Activated CD4-positive, alpha-beta T cell treated with anti-CD3 and anti-CD28 coated beads, Interleukin-2, amount 10 ng/mL, durations not matched to agents 7 days and 5 days (primary cell): ENCODE measurements at regions not wholly inside any gene's neighbourhood (a gene's known extent, or its start where the extent isn't known, plus 50 kb on each side); places are given as distances from the start of the nearest gene placed in this dataset.
A peak's percentile ranks its signal among the peaks of the same experiment; 100 is the strongest.

Source experiments
- CTCF ChIA-PET: fragments of 350-600 bp; sonication (Branson Sonifier 250); formaldehyde crosslinking; loops from one replicate; lab custom pipeline; 2021; ENCODE audit warnings: antibody characterized with exemption; lab: Charles Lee
- POLR2A ChIA-PET: fragments of 350-600 bp; sonication (Branson Sonifier 250); formaldehyde crosslinking; loops from one replicate; lab custom pipeline; 2021; ENCODE audit warnings: antibody characterized with exemption; lab: Charles Lee
- DNase-seq: peaks from one replicate; pipeline ENCODE4 v3.0.0-alpha.2; 2020
- H3K27ac Mint-ChIP-seq: one replicate; pipeline ENCODE4 v1.8.0; 2021; ENCODE audit warnings: mild to moderate bottlenecking, moderate library complexity, mixed read lengths
- H3K27me3 Mint-ChIP-seq: one replicate; pipeline ENCODE4 v1.8.0; 2021; ENCODE audit warnings: mixed read lengths
- H3K36me3 Mint-ChIP-seq: one replicate; pipeline ENCODE4 v1.8.0; 2021; ENCODE audit warnings: low read depth, mixed read lengths
- H3K4me1 Mint-ChIP-seq: one replicate; pipeline ENCODE4 v1.8.0; 2021; ENCODE audit warnings: mixed read lengths
- H3K4me3 Mint-ChIP-seq: one replicate; pipeline ENCODE4 v1.8.0; 2021; ENCODE audit warnings: mild to moderate bottlenecking, moderate library complexity, mixed read lengths
- H3K9me3 Mint-ChIP-seq: one replicate; pipeline ENCODE4 v1.8.0; 2021; ENCODE audit warnings: mixed read lengths

DNA sequence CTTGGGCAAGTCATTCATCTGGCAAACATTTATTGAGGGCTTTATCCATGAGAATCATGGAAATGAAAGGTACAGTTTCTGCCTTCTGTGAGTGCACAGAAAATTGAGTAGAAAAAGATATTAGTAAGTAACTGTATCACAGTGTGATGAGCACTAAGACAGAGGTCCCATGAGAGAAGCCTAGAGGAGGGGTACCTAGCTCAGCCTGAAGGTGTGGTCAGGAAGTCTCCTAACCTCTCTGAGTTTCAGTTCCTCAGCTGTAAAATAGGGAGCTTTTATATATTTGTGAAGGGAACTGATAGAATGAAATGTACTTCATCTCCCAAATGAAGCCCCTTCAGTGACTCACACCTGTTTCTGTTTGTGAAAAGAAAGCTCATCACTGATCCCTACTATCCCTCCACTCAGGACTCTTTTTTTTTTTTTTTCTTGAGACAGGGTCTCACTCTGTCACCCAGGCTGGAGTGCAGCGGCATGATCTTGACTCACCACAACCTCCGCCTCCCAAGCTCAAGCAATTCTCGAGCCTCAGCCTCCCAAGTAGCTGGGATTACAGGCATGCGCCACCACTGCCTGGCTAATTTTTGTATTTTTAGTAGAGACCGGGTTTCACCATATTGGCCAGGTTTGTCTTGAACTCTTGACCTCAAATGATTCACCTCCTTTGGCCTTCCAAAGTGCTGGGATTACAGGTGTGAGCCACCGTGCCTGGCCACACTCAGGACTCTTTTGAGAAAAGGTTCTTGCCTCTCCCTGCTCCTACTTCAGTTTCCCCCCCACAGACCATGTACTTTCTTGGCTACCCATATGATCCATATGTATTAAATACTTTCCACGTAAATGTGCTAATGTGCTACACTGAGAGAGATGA lies 93.7 kb upstream of the FUT8 start:
- ChIA-PET CTCF (interaction anchor here (0.6 to 3.8 kb wide), 7 partner anchors 11 to 41 kb away, joined by 3 to 13 read pairs (median 5); no protein-coding TSS in a partner anchor), POLR2A (interaction anchor here (0.6 kb wide), 1 partner anchor 506 kb away, joined by 4 read pairs; no protein-coding TSS in a partner anchor)
- peaks cover 11% of the 10 kb centered on the region for H3K36me3 Mint-ChIP-seq
- peak overlapping the region; percentile 7 for H3K4me3 Mint-ChIP-seq
- peaks cover 78% of the 10 kb centered on the region for H3K4me1 Mint-ChIP-seq
- DNase-seq, result no peak
- no peaks in the 10 kb centered on the region for H3K27me3 Mint-ChIP-seq
- H3K27ac Mint-ChIP-seq, result peak overlapping the region; percentile 59
- H3K9me3 Mint-ChIP-seq, result peaks cover 15% of the 10 kb centered on the region

DNA sequence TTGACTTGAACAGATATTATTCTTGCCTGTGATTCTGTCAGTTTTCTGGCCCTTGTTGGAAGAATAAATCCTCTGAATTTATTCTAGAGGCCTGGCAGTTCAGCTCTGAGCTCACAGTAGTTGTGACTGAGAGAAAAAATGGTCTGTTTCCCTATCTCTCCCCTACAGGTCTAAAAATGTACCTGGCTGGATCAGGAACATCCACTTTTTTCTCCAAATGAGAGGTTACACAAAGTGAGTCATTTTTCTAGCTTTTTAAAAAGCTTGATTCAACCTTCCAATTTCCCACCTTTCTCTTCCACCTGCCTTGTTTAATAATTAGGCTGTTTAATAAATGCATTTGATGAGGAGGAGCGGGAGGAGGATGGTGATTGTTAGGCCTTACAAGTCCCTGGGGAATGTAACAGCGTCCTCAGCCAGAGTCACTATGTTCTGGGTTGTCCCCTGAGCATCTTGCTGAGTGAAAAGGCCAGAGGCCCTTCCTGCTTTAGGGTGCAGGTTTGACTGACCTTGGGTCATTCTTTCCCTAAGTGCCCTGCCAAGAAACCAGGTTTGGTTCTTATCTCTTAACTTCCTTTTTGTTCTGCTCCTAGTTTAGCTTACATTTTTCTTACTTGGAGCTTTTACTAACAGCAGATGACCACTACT lies 91.7 kb upstream of the FUT8 start:
- Mint-ChIP-seq H3K36me3 (peaks cover 11% of the 10 kb centered on the region), H3K27me3 (no peaks in the 10 kb centered on the region), H3K27ac (peak overlapping the region; percentile 86), H3K4me3 (no peak overlapping the region), H3K4me1 (peaks cover 65% of the 10 kb centered on the region), H3K9me3 (peaks cover 12% of the 10 kb centered on the region)
- no peak for DNase-seq
- POLR2A ChIA-PET, result no interaction called here
- CTCF ChIA-PET, result interaction anchor here (0.5 to 3.8 kb wide), 15 partner anchors 9 to 61 kb away, joined by 3 to 14 read pairs (median 4); no protein-coding TSS in a partner anchor

DNA sequence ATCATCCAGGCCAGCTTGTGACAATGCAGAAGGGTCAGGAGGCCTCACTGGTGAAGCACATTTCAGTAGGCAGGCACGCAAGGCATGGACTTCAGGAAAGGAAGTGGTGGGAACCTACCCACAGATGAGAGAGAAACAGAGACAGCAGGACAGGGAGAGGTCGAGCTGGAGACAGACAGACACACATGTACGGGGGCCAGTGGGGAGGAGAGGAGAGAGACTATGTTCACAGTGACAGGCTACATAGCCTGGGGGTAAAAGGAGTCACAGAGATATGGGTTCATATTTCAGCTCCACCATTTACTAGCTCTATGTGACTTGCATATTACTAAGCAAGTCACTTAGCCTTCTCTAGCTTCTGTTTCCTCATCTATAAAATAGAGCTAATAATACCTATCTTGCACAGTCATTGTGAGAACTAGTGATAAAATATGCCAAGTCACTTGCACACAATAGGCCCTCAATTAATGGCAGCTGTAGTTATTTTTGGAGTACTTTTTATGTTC lies 91.1 kb upstream of the FUT8 start:
- Mint-ChIP-seq H3K4me3 (no peak overlapping the region), H3K27me3 (no peaks in the 10 kb centered on the region), H3K36me3 (peaks cover 7% of the 10 kb centered on the region), H3K9me3 (peaks cover 7% of the 10 kb centered on the region), H3K27ac (peak overlapping the region; percentile 86), H3K4me1 (peaks cover 64% of the 10 kb centered on the region)
- POLR2A ChIA-PET, result interaction anchor here (1.2 kb wide), 1 partner anchor 9 kb away, joined by 3 read pairs; no protein-coding TSS in a partner anchor
- DNase-seq, result no peak
- CTCF ChIA-PET, result interaction anchor here (0.5 to 3.8 kb wide), 15 partner anchors 8 to 110 kb away, joined by 3 to 14 read pairs (median 4); no protein-coding TSS in a partner anchor

DNA sequence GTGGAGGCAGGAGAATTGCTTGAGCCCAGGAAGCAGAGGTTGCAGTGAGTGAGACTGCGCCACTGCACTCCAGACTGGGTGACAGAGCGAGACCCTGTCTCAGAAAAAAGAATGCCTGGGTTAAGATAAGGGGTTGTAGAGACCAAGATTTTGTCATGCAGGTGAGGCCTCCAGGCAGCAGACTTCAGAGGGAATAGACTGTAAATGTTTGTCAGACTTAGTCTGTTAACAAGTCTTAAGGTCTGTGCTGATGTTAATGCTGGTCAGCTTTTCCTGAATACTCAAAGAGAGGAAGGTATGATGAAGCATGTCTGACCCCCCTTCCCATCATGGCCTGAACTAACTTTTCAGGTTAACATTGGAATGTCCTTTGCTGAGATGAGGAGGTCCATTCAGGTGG lies 83.0 kb upstream of the FUT8 start:
- H3K9me3 Mint-ChIP-seq, result no peaks in the 10 kb centered on the region
- ChIA-PET CTCF (interaction anchor here (0.6 to 2.5 kb wide), 4 partner anchors 10 to 44 kb away, joined by 3 to 13 read pairs (median 3); no protein-coding TSS in a partner anchor), POLR2A (interaction anchor here (0.6 kb wide), 1 partner anchor 53 kb away, joined by 3 read pairs; no protein-coding TSS in a partner anchor)
- peaks cover 5% of the 10 kb centered on the region for H3K36me3 Mint-ChIP-seq
- H3K4me3 Mint-ChIP-seq, result no peak overlapping the region
- no peak overlapping the region for H3K27ac Mint-ChIP-seq
- no peaks in the 10 kb centered on the region for H3K27me3 Mint-ChIP-seq
- DNase-seq, result no peak
- H3K4me1 Mint-ChIP-seq, result peaks cover 27% of the 10 kb centered on the region

DNA sequence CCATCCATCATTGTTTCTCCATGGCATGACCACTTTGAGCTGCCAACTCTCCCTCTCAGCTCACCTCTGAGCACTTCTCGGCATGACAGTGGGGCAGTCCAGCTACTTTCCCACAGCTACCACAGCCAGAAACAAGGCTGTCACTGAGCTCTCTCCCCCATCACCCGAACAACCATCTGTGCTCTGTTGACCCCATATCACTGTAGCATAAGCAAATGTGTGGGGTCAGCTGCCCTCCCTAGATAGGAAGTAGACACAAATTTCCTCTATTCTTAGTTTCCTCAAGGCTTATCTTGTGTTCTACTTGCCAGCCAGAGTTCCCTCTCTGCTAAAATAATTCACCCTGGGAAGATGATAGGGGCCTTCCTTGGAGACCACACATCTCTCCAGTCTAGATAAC lies 82.6 kb upstream of the FUT8 start:
- Mint-ChIP-seq H3K4me1 (peaks cover 32% of the 10 kb centered on the region), H3K27me3 (no peaks in the 10 kb centered on the region), H3K27ac (no peak overlapping the region), H3K36me3 (peaks cover 5% of the 10 kb centered on the region), H3K4me3 (no peak overlapping the region), H3K9me3 (no peaks in the 10 kb centered on the region)
- CTCF ChIA-PET, result interaction anchor here (0.6 to 2.5 kb wide), 4 partner anchors 11 to 45 kb away, joined by 3 to 13 read pairs (median 3); no protein-coding TSS in a partner anchor
- POLR2A ChIA-PET, result interaction anchor here (0.9 kb wide), 1 partner anchor 8 kb away, joined by 3 read pairs; no protein-coding TSS in a partner anchor
- no peak for DNase-seq

DNA sequence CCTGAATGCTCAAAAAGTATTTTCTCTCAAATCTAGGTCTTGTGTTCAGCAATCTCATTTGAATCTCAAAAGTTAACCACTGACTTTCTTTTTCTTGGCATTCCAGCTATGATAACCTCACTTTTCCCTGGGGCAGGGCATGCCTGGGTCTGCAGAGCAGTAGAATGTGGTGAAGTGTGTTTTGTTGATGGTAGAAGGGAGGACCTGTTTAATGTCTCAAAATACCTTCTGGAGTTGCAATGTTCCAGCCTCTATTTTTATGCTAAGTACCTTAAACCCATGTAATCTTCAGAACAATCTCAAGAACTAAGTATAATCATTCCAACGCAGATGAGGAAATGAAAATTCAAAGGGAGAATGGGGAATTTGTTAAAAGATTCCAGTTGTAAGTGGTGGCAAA lies 82.1 kb upstream of the FUT8 start:
- no peaks in the 10 kb centered on the region for H3K9me3 Mint-ChIP-seq

DNA sequence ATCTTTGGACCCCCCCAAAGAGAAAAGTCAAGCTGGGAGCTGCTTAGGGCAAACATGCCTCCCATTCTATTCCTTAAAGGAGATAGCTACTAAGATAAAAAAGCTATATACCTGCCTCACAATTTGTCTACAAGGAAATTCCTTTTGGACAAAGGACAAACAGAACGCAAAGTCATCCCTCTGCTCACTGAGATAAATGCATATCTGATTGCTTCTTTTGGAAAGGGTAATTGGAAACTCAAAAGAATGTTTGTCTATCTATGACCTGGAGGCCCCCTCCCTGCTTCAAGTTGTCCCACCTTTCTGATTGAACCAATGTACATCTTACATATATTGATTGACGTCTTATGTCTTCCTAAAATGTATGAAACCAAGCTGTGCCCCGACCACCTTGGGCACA lies 80.9 kb upstream of the FUT8 start:
- peaks cover 5% of the 10 kb centered on the region for H3K36me3 Mint-ChIP-seq
- H3K4me1 Mint-ChIP-seq, result peaks cover 48% of the 10 kb centered on the region
- H3K27me3 Mint-ChIP-seq, result no peaks in the 10 kb centered on the region
- no peak for DNase-seq
- H3K27ac Mint-ChIP-seq, result no peak overlapping the region
- no peaks in the 10 kb centered on the region for H3K9me3 Mint-ChIP-seq
- CTCF ChIA-PET, result interaction anchor here (0.5 to 2.9 kb wide), 2 partner anchors 11 to 36 kb away, joined by 5 to 11 read pairs; no protein-coding TSS in a partner anchor
- POLR2A ChIA-PET, result no interaction called here
- no peak overlapping the region for H3K4me3 Mint-ChIP-seq

More for the DNA sequence above, 82.1 kb upstream of the FUT8 start:
- Mint-ChIP-seq H3K27me3 (no peaks in the 10 kb centered on the region), H3K4me1 (peaks cover 37% of the 10 kb centered on the region), H3K4me3 (no peak overlapping the region), H3K27ac (no peak overlapping the region), H3K36me3 (peaks cover 5% of the 10 kb centered on the region)
- ChIA-PET POLR2A (interaction anchor here (0.9 kb wide), 1 partner anchor 8 kb away, joined by 3 read pairs; no protein-coding TSS in a partner anchor), CTCF (interaction anchor here (0.6 to 2.5 kb wide), 2 partner anchors 11 to 45 kb away, joined by 3 to 13 read pairs; no protein-coding TSS in a partner anchor)
- no peak for DNase-seq

DNA sequence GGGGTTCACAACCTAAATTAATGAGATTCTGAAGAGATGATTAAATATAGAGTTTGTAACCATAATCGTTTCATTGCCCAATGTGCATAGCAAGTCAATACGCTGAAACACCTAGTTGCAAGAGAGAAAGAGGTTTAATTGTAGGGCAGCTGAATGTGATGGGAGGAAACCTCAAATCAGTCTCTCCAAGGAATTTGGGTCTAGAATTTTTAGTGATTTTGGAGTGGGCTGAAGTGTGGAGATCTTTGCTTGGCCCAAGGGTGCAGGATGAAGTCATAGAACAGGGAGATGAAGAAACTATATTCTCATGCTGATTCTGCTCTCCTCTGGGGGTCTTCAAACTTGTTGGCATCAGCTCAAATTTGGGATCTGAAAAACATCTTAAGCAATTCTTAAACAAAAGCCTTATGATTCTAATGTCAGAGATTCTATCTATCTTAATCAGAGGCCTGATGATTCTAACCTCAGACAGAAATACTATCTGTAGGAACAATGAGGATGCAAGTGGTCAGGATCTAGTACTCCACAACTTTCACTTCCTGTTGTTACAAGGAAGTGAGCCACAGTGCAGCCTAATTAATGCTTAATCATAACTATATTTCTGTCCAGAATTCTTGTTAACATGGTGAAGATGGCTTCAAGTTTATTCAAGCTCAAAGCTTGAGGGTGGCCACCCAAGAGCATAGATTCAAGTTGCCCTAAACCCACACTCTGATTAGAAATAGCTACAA lies 80.2 kb upstream of the FUT8 start:
- CTCF ChIA-PET, result interaction anchor here (0.5 to 2.9 kb wide), 7 partner anchors 12 to 109 kb away, joined by 3 to 11 read pairs (median 3); no protein-coding TSS in a partner anchor

DNA sequence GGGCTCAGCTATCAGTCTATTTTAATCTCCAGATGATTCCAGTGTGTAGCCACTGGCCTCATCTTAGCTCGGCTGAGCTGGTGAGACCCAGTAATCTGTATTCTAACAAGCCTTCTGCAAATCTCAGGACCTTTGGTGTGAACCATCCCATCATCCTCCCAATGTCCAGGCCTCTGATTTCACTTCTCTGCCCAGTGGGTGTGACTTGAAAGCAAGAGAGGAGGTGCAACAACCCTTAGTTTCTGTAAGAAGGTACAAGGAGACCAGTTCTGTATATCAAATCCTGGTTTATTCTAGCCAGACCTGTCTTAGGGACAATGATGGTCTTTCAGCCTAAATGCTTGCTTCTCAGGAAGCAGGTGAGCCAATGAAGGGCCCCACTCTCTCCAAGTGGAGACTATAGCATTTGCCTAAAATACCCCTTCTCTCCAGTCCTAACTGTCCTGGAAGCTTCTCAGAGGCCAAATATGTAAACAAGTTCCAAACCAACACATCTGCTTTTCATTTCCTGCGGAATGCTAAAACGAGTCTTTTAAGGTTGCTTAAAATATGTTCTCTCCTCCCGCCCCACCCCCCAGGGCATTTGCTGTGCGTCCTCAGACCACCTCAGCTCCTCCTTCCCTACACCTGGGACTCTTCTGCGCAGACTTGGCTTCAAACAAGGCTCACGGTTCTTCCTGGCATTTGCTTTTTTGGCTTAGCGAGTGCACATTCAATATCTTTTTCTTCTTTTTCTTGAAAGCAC lies 78.4 kb upstream of the FUT8 start:
- POLR2A ChIA-PET, result no interaction called here
- peaks cover 65% of the 10 kb centered on the region for H3K4me1 Mint-ChIP-seq
- no peak for DNase-seq
- H3K27ac Mint-ChIP-seq, result peak overlapping the region; percentile 76
- CTCF ChIA-PET, result interaction anchor here (1.3 to 3.7 kb wide), 5 partner anchors 9 to 27 kb away, joined by 3 to 12 read pairs (median 5); no protein-coding TSS in a partner anchor
- H3K9me3 Mint-ChIP-seq, result no peaks in the 10 kb centered on the region
- no peaks in the 10 kb centered on the region for H3K27me3 Mint-ChIP-seq
- peaks cover 8% of the 10 kb centered on the region for H3K36me3 Mint-ChIP-seq
- no peak overlapping the region for H3K4me3 Mint-ChIP-seq

More for the DNA sequence above, 80.2 kb upstream of the FUT8 start:
- no peak for DNase-seq
- peaks cover 53% of the 10 kb centered on the region for H3K4me1 Mint-ChIP-seq
- H3K27ac Mint-ChIP-seq, result no peak overlapping the region
- H3K9me3 Mint-ChIP-seq, result no peaks in the 10 kb centered on the region
- H3K36me3 Mint-ChIP-seq, result peaks cover 5% of the 10 kb centered on the region
- POLR2A ChIA-PET, result no interaction called here
- no peak overlapping the region for H3K4me3 Mint-ChIP-seq
- H3K27me3 Mint-ChIP-seq, result no peaks in the 10 kb centered on the region

DNA sequence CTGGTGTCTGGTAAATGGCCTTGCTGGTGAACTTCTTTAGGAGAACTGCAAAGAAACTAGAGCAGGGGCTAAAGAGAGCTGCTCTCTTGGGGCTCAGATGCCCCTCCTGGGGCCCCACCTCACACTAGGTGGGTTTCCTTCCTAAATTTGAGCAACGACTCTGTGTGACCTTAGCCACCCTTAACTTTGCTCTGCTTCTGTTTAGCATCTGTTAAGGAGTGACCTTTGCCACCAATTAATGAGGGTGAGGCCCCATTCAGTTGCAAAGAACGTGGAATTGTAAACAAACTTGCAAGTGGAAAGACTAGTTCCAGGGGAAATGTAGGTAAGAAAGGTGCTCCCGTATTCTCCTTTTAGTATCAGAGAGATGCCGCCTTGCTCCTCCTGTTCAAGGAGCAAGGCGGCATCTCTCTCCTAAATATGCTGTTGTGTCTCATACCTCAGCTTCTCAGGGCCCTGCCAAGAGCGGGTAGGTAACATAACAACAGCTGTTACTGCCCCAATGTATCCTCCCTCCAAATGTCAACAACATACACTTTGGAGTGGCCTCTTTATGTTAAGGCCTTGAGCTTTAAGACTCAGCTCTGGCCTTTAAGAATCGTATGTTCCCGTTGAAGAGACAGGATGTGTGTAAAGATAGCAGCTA lies 77.6 kb upstream of the FUT8 start:
- no peaks in the 10 kb centered on the region for H3K9me3 Mint-ChIP-seq
- no peak overlapping the region for H3K4me3 Mint-ChIP-seq
- H3K4me1 Mint-ChIP-seq, result peaks cover 69% of the 10 kb centered on the region

More for the DNA sequence above, 77.6 kb upstream of the FUT8 start:
- ChIA-PET POLR2A (no interaction called here), CTCF (interaction anchor here (1.1 to 3.7 kb wide), 5 partner anchors 8 to 27 kb away, joined by 3 to 12 read pairs (median 4); no protein-coding TSS in a partner anchor)
- no peak for DNase-seq
- Mint-ChIP-seq H3K27me3 (no peaks in the 10 kb centered on the region), H3K36me3 (peaks cover 9% of the 10 kb centered on the region), H3K27ac (peak overlapping the region; percentile 76)
